Neural cell (in vitro differentiated cells): ENCODE measurements at regions not wholly inside any gene's neighbourhood (a gene's known extent, or its start where the extent isn't known, plus 50 kb on each side); places are given as distances from the start of the nearest gene placed in this dataset.

Source experiments
- EZH2 ChIP-seq: fragments of 200-600, 300-800 bp; shearing (Covaris generic), sonication (generic); IDR thresholded peaks from 2 replicates; pipeline ENCODE4 v1.6.1; 2014; ENCODE audit warnings: antibody characterized with exemption, low read length, borderline replicate concordance, mild to moderate bottlenecking; ENCODE audit not compliant: insufficient read depth, poor library complexity, severe bottlenecking
- MXI1 ChIP-seq: fragments of 450-650 bp; conservative IDR thresholded peaks from 2 replicates; pipeline ENCODE4 v1.6.1; 2014; ENCODE audit warnings: antibody characterized with exemption, mild to moderate bottlenecking; ENCODE audit not compliant: poor library complexity, severe bottlenecking
- POLR2AphosphoS5 ChIP-seq: IDR thresholded peaks from 2 replicates; pipeline ENCODE4 v1.6.1; 2012
- RAD21 ChIP-seq: fragments of 450-650 bp; conservative IDR thresholded peaks from 2 replicates; pipeline ENCODE4 v1.6.1; 2014; ENCODE audit warnings: antibody characterized with exemption, mild to moderate bottlenecking, moderate library complexity
- SMC3 ChIP-seq: fragments of 450-650 bp; conservative IDR thresholded peaks from 2 replicates; pipeline ENCODE4 v1.6.1; 2014; ENCODE audit warnings: antibody characterized with exemption, mild to moderate bottlenecking, moderate library complexity; ENCODE audit not compliant: poor library complexity
- TF ChIP-seq, protein P1 (sequence below): fragments of 450-650 bp; IDR thresholded peaks from 2 replicates; pipeline ENCODE4 v1.5.1; 2014; ENCODE audit warnings: antibody characterized with exemption, mild to moderate bottlenecking, moderate library complexity; ENCODE audit not compliant: poor library complexity, severe bottlenecking
- TF ChIP-seq, protein P2 (sequence below): IDR thresholded peaks from 2 replicates; pipeline ENCODE4 v1.6.1; 2012; ENCODE audit warnings: borderline replicate concordance

DNA sequence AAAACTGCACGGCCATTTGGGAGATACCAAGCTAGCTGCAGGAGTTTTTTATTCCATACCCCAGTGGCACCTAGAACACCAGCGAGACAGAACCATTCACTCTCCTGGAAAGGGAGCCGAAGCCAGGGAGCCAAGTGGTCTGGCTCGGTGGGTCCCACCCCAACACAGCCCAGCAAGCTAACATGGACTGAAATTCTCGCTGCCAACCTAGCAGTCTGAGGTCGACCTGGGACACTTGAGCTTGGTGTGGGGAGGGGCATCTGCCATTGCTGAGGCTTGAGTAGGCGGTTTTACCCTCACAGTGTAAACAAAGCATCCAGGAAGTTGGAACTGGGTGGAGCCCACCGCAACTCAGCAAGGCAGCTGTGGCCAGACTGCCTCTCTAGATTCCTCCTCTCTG, 108.9 kb upstream of the CHD1 start:
- TF ChIP-seq, protein P1, sequence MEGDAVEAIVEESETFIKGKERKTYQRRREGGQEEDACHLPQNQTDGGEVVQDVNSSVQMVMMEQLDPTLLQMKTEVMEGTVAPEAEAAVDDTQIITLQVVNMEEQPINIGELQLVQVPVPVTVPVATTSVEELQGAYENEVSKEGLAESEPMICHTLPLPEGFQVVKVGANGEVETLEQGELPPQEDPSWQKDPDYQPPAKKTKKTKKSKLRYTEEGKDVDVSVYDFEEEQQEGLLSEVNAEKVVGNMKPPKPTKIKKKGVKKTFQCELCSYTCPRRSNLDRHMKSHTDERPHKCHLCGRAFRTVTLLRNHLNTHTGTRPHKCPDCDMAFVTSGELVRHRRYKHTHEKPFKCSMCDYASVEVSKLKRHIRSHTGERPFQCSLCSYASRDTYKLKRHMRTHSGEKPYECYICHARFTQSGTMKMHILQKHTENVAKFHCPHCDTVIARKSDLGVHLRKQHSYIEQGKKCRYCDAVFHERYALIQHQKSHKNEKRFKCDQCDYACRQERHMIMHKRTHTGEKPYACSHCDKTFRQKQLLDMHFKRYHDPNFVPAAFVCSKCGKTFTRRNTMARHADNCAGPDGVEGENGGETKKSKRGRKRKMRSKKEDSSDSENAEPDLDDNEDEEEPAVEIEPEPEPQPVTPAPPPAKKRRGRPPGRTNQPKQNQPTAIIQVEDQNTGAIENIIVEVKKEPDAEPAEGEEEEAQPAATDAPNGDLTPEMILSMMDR = no peak
- TF ChIP-seq POLR2AphosphoS5 (no peak), SMC3 (no peak), EZH2 (no peak), MXI1 (no peak), RAD21 (no peak)
- TF ChIP-seq, protein P2, sequence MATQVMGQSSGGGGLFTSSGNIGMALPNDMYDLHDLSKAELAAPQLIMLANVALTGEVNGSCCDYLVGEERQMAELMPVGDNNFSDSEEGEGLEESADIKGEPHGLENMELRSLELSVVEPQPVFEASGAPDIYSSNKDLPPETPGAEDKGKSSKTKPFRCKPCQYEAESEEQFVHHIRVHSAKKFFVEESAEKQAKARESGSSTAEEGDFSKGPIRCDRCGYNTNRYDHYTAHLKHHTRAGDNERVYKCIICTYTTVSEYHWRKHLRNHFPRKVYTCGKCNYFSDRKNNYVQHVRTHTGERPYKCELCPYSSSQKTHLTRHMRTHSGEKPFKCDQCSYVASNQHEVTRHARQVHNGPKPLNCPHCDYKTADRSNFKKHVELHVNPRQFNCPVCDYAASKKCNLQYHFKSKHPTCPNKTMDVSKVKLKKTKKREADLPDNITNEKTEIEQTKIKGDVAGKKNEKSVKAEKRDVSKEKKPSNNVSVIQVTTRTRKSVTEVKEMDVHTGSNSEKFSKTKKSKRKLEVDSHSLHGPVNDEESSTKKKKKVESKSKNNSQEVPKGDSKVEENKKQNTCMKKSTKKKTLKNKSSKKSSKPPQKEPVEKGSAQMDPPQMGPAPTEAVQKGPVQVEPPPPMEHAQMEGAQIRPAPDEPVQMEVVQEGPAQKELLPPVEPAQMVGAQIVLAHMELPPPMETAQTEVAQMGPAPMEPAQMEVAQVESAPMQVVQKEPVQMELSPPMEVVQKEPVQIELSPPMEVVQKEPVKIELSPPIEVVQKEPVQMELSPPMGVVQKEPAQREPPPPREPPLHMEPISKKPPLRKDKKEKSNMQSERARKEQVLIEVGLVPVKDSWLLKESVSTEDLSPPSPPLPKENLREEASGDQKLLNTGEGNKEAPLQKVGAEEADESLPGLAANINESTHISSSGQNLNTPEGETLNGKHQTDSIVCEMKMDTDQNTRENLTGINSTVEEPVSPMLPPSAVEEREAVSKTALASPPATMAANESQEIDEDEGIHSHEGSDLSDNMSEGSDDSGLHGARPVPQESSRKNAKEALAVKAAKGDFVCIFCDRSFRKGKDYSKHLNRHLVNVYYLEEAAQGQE = no peak
